HK-2 (cell line): ENCODE measurements at regions not wholly inside any gene's neighbourhood (a gene's known extent, or its start where the extent isn't known, plus 50 kb on each side); places are given as distances from the start of the nearest gene placed in this dataset.
"Not testable (repeated sequence)": the region's sequence is repeated elsewhere in the genome, so short reads cannot be mapped to it uniquely, and the experiment has no call there.

Experiments
- DNase-seq: peaks from one replicate; pipeline ENCODE4 v3.0.0-alpha.2; 2018; ENCODE audit not compliant: unreplicated experiment

- DNase-seq = not testable (repeated sequence)
These were observed 187.3 kb downstream of the CHIC2 start for GRCh38 chr4:53877096-53877495.

DNA sequence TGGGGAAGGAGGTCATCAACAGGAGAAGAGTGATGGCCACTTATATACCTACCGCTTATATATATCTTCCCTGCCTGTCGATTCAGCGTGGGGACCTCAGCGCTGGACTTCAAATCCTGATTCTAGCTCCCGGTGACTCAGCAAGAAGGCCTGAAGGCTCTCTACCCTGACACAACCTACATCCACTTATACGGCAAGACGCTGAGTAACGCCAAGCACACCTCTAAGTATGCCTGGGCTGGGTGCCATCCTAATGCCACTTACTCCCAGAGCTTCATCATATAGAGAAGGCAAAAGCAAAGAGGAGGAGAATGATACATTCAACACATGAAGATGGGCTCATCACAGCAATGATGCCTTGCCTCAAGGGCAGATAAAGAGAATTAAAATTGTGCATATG, 198.3 kb downstream of the CHIC2 start:
- DNase-seq = no peak

- no peak for DNase-seq
These were observed 199.4 kb downstream of the CHIC2 start for GRCh38 chr4:53865054-53865453.

DNA sequence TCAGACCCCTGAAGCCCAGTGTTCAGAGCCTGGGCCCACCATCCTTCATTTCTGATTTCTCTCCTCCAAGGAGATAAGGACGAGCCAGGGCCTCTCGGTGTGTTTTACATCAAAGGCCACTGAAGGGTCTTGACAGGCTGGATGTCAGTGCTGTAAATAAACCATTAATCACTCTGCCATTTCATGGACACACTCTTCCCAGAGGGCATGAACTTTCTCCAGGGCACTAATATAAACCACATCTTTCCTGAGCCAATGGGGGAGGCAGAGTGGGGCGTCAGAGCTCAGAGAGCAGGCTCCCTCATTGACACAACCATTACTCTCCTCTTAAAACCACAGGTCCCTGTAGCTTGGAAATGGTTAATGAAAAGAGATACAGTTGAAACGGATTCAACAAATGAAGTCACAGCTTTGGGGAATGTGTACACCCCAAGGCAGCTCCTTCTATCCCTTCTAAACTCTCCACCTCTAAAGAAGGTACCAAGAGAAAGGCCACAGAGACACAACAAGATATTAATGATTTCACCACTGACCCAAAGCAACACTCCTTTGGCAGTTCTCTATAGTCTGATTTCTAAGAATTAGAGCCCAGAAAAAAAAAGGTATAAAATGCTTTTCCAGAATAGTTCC, 200.6 kb downstream of the CHIC2 start:
- DNase-seq = no peak

GRCh38 chr4:53863158-53863557, 201.2 kb downstream of the CHIC2 start:
- DNase-seq = no peak

DNA sequence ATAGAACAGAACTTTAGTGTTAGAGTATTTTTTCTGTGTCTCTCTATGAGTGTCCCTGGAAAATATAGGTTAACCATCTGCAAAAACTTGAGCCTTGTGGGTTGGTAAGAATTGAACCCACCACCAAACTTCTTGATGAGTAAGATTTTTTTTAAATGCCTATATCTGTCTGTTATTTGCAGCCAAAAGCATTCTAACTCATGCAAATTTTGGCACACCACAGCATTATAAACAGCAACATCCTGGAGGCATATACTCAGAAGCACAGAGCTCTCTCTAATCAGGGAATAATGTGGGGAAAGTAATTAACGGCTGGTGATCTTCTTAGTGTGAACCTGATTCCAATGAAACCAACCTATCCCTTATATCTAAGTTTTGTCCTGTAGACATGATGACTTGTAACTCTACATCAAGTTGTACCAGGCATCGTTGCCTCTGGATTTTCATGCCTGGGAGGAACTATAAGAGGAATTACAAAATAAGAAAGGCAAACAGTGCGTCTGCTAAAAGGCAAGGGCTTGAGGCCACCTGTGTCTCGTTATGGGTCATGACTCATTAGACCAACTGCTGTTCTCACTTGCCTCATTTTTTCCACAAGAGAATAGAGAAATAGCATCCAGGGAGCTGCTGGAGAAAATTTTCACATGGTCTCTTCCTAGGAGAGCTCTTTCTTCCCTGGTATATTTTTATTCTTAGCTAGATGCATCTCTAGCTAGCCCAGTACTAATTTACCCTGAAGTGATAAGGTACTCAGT, 202.4 kb downstream of the CHIC2 start:
- no peak for DNase-seq

DNA sequence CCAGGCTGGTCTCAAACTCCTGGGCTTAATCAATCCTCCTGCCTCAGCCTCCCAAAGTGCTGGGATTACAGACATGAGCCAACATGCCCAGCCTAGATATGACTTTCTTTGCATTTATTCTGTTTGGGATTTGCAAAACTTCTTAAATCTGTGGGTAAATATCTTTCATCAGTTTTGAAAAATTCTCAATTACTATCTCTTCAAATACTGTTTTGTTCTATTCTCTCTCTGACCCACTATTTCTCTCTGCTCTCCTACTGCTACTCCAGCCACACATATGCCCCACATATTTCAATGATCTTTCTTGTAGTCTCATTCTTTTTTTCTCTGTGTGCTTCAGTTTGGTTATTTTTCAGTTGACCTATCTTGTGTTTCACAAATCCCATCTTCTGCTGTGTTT, 205.1 kb downstream of the CHIC2 start:
- DNase-seq = no peak

- no peak for DNase-seq
These were observed 205.7 kb downstream of the CHIC2 start for GRCh38 chr4:53858744-53859143.

- no peak for DNase-seq
These were observed 208.7 kb downstream of the CHIC2 start for GRCh38 chr4:53855581-53856250.

DNA sequence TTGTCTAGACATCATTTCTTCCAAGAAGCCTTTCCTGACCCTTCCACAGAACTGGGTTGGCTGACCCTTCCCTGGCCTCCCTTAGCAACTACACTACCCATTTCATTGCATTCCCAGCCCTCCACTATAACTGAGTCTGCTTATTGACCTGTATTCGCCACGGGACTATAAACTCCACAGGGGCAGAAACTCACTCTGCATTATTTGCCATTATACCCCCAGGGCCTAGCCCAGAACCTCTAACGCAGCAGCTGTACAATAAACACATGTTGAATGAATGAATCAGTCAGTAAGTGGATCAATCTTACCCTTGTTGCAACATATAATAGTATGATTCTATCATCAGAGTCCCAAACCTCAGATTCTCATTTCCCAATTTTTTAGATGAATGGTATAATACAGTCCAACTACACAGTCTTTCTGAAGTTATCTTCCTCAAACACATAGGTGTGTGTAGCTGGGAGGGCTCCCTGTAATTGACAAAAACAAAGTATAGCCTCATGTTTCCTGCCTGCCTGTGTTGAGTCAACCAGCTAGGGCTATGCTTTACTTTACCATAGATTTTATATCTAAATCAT, 209.3 kb downstream of the CHIC2 start:
- no peak for DNase-seq

- no peak for DNase-seq
These were observed 212.1 kb downstream of the CHIC2 start for GRCh38 chr4:53852343-53852742.

GRCh38 chr4:53847965-53848364, 216.4 kb downstream of the CHIC2 start:
- DNase-seq = no peak

- no peak for DNase-seq
These were observed 219.9 kb downstream of the CHIC2 start for GRCh38 chr4:53844551-53844950.

DNA sequence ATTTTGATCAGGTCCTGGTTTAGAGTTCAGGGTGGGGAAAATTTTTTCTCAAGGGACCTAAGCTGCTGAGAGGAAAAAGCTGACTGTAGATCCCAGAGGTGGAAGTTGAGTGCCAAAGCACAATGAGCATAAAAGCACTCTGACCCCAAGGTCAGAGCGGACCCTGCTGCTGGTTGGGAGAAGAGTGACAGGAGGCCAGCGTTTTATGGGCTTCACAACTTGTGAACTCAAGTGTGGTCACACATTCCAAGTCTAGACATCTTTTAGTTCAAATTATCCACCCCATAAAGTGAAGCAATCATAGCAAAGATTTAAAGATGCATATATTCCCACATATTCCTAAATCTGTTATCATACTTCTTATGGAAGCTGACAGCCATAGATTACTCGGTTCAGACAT, 220.3 kb downstream of the CHIC2 start:
- DNase-seq = no peak

GRCh38 chr4:53841711-53842110, 222.7 kb downstream of the CHIC2 start:
- no peak for DNase-seq

DNA sequence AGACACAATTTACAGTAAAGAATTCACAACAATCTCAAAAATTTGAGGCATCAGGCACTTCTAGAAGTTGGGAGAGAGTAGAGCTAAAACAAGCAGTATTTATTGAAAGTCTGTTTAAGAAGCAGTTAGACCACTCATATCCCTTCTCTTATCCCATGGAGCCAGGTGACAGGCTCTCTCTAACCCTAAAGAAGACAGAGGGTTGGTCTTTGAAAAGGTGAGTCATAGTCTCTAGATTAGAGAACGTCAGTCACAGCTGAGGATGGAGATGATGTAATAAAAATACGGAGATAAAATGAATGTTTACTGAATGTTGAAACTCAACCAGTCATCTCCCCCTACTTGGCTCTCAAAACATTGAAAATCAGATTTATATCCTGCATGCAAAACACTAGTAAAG, 223.8 kb downstream of the CHIC2 start:
- no peak for DNase-seq

GRCh38 chr4:53833302-53834003, 231.0 kb downstream of the CHIC2 start:
- not testable (repeated sequence) for DNase-seq

- no peak for DNase-seq
These were observed 231.9 kb downstream of the CHIC2 start for GRCh38 chr4:53832549-53832948.

- DNase-seq = no peak
These were observed 233.9 kb downstream of the CHIC2 start for GRCh38 chr4:53830511-53830910.

- DNase-seq = no peak
These were observed 230.0 kb upstream of the LNX1 start for GRCh38 chr4:53821179-53821851.

DNA sequence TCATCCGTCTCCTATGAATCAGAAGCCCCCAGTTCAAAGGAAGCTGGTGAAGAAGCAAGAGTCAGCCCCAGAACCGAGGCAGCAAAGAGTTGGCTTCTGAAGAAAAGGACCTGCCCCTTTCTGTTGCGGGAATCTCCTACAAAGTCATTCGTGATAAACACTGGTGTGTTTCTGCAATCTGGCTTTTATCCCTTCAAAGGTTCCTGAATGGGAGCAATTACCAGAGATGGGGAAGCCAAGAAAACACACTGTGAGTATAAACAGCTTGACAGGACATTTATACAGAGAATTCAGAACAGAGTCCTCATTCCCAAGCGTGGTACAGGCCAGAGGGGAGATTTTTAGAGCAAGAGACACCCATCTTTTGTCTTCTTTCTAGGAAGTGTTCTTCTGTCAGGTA, 226.8 kb upstream of the LNX1 start:
- no peak for DNase-seq

DNA sequence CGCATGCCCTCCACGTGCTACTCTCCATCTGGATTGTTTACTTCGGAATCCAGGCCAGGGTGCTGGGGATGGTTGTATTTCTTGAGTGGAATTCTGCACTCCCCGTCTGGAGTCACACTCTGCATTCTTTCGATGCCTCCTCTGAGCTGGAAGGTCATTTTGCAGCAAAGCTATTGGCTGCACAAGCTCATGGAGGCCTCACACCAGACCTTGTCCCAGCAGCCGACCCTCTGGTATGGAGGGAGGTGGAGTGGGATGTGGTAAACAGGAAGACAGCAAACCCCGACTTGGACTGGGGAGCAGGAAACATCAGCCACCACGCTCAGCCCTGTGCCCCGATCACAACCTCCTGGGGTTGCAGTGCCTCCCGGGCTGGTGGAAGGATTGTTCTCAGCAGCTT, 225.3 kb upstream of the LNX1 start:
- DNase-seq = no peak
